Upper lobe of left lung (tissue), 4 donors: ENCODE measurements at regions not wholly inside any gene's neighbourhood (a gene's known extent, or its start where the extent isn't known, plus 50 kb on each side); places are given as distances from the start of the nearest gene placed in this dataset.

ENCODE experiments used
- EP300 ChIP-seq, 4 donors: sonication (generic); formaldehyde crosslinking; IDR thresholded peaks; one replicate each; pipeline ENCODE4 v1.5.1; 2017; ENCODE audit warnings: antibody characterized with exemption in 4 of 4, control low read depth in 2 of 4
- POLR2A ChIP-seq, 4 donors: fragments of 450-650 bp; IDR thresholded peaks; one replicate each; pipeline ENCODE4 v1.5.1; 2016 to 2017; ENCODE audit warnings: antibody characterized with exemption in 4 of 4, mild to moderate bottlenecking in 2 of 4
- POLR2AphosphoS5 ChIP-seq, 2 donors: sonication (generic); formaldehyde crosslinking; IDR thresholded peaks; one replicate each; pipeline ENCODE4 v1.5.1; 2017; ENCODE audit warnings: antibody characterized with exemption in 2 of 2
- TF ChIP-seq, protein P1 (sequence below), 6 experiments: fragments of 450-650 bp in 4 of 6; fragments of 200-600 bp in 2 of 6; sonication (generic) in 2 of 6; IDR thresholded peaks; one replicate each; pipeline ENCODE4 v1.5.1; 2016 to 2019; ENCODE audit warnings: antibody characterized with exemption in 6 of 6

DNA sequence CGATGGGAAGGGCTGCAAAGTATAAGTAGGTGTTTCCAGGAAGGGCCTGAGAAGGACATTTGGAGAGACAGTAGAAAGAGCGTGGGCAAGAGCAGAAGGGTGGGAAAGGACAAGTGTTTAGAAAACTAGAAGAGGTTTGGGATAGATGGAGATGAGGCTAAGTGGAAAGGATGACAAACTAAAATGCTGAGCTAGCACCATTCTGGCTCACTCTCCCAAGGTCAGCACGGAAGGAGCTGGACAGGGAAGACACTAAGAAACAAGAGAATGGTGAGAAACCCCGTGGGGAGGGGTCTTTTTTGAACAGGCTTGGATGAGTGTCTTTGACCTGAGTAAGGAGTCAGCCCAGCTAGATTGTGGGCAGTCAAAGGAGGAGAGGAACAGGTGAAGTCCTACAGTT is 286.0 kb downstream of the CDK5RAP2 start:
- TF ChIP-seq, protein P1, sequence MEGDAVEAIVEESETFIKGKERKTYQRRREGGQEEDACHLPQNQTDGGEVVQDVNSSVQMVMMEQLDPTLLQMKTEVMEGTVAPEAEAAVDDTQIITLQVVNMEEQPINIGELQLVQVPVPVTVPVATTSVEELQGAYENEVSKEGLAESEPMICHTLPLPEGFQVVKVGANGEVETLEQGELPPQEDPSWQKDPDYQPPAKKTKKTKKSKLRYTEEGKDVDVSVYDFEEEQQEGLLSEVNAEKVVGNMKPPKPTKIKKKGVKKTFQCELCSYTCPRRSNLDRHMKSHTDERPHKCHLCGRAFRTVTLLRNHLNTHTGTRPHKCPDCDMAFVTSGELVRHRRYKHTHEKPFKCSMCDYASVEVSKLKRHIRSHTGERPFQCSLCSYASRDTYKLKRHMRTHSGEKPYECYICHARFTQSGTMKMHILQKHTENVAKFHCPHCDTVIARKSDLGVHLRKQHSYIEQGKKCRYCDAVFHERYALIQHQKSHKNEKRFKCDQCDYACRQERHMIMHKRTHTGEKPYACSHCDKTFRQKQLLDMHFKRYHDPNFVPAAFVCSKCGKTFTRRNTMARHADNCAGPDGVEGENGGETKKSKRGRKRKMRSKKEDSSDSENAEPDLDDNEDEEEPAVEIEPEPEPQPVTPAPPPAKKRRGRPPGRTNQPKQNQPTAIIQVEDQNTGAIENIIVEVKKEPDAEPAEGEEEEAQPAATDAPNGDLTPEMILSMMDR (IDR thresholded peaks at IDR 0.05), result no peak
- no peak for TF ChIP-seq POLR2AphosphoS5 (IDR thresholded peaks at IDR 0.05)
- no peak for TF ChIP-seq POLR2A (IDR thresholded peaks at IDR 0.05)
- no peak for TF ChIP-seq EP300 (IDR thresholded peaks at IDR 0.05)
